ENCODE measurements at regions not wholly inside any gene's neighbourhood (a gene's known extent, or its start where the extent isn't known, plus 50 kb on each side); places are given as distances from the start of the nearest gene placed in this dataset.

- H3K4me3 ChIP-seq (ENCODE audit: low read depth, low read length), result no peak overlapping the region
- no peaks in the 10 kb centered on the region for H3K27me3 ChIP-seq (ENCODE audit: control insufficient read depth, insufficient read depth, low read length)
- no peaks in the 10 kb centered on the region for H3K4me1 ChIP-seq (ENCODE audit: control insufficient read depth, insufficient read depth, low read length)
- H3K9me3 ChIP-seq (ENCODE audit: control insufficient read depth, insufficient read depth, low read length), result no peaks in the 10 kb centered on the region; the same call in 1 of the 2 replicates
- no peak overlapping the region for H3K27ac ChIP-seq (ENCODE audit: low read depth, low read length)
- no peak overlapping the region for H3K9ac ChIP-seq (ENCODE audit: low read depth, low read length)
- H3K36me3 ChIP-seq (ENCODE audit: control insufficient read depth, insufficient read depth, low read length), result no peaks in the 10 kb centered on the region
These were observed 289.3 kb upstream of the ZSWIM2 start for GRCh38 chr2:187138265-187138664.

GRCh38 chr2:187136646-187137045 is 287.7 kb upstream of the ZSWIM2 start:
- H3K9ac ChIP-seq (ENCODE audit: low read depth, low read length), result no peak overlapping the region
- H3K27ac ChIP-seq (ENCODE audit: low read depth, low read length), result no peak overlapping the region
- H3K36me3 ChIP-seq (ENCODE audit: control insufficient read depth, insufficient read depth, low read length), result no peaks in the 10 kb centered on the region
- H3K4me1 ChIP-seq (ENCODE audit: control insufficient read depth, insufficient read depth, low read length), result no peaks in the 10 kb centered on the region
- H3K9me3 ChIP-seq (ENCODE audit: control insufficient read depth, insufficient read depth, low read length), result no peaks in the 10 kb centered on the region; the same call in 1 of the 2 replicates
- no peaks in the 10 kb centered on the region for H3K27me3 ChIP-seq (ENCODE audit: control insufficient read depth, insufficient read depth, low read length)
- no peak overlapping the region for H3K4me3 ChIP-seq (ENCODE audit: low read depth, low read length)

GRCh38 chr2:187134306-187134705 is 285.3 kb upstream of the ZSWIM2 start:
- H3K4me3 ChIP-seq (ENCODE audit: low read depth, low read length), result no peak overlapping the region
- no peaks in the 10 kb centered on the region for H3K36me3 ChIP-seq (ENCODE audit: control insufficient read depth, insufficient read depth, low read length)
- H3K27ac ChIP-seq (ENCODE audit: low read depth, low read length), result no peak overlapping the region
- H3K9ac ChIP-seq (ENCODE audit: low read depth, low read length), result no peak overlapping the region
- H3K27me3 ChIP-seq (ENCODE audit: control insufficient read depth, insufficient read depth, low read length), result no peaks in the 10 kb centered on the region
- no peaks in the 10 kb centered on the region for H3K9me3 ChIP-seq (ENCODE audit: control insufficient read depth, insufficient read depth, low read length)
- H3K4me1 ChIP-seq (ENCODE audit: control insufficient read depth, insufficient read depth, low read length), result no peaks in the 10 kb centered on the region

GRCh38 chr2:187129868-187130267 is 280.9 kb upstream of the ZSWIM2 start:
- no peaks in the 10 kb centered on the region for H3K27me3 ChIP-seq (ENCODE audit: control insufficient read depth, insufficient read depth, low read length)
- H3K4me1 ChIP-seq (ENCODE audit: control insufficient read depth, insufficient read depth, low read length), result no peaks in the 10 kb centered on the region
- H3K4me3 ChIP-seq (ENCODE audit: low read depth, low read length), result no peak overlapping the region
- H3K36me3 ChIP-seq (ENCODE audit: control insufficient read depth, insufficient read depth, low read length), result no peaks in the 10 kb centered on the region
- no peak overlapping the region for H3K9ac ChIP-seq (ENCODE audit: low read depth, low read length)
- H3K9me3 ChIP-seq (ENCODE audit: control insufficient read depth, insufficient read depth, low read length), result no peaks in the 10 kb centered on the region
- no peak overlapping the region for H3K27ac ChIP-seq (ENCODE audit: low read depth, low read length)

GRCh38 chr2:187129306-187129705 is 280.3 kb upstream of the ZSWIM2 start:
- Histone ChIP-seq H3K9ac (ENCODE audit: low read depth, low read length) (no peak overlapping the region), H3K9me3 (ENCODE audit: control insufficient read depth, insufficient read depth, low read length) (no peaks in the 10 kb centered on the region), H3K4me1 (ENCODE audit: control insufficient read depth, insufficient read depth, low read length) (no peaks in the 10 kb centered on the region), H3K27me3 (ENCODE audit: control insufficient read depth, insufficient read depth, low read length) (no peaks in the 10 kb centered on the region), H3K27ac (ENCODE audit: low read depth, low read length) (no peak overlapping the region), H3K4me3 (ENCODE audit: low read depth, low read length) (no peak overlapping the region), H3K36me3 (ENCODE audit: control insufficient read depth, insufficient read depth, low read length) (no peaks in the 10 kb centered on the region)

GRCh38 chr2:187126247-187127005 is 277.5 kb upstream of the ZSWIM2 start:
- H3K4me1 ChIP-seq (ENCODE audit: control insufficient read depth, insufficient read depth, low read length), result no peaks in the 10 kb centered on the region
- H3K9ac ChIP-seq (ENCODE audit: low read depth, low read length), result no peak overlapping the region
- H3K4me3 ChIP-seq (ENCODE audit: low read depth, low read length), result no peak overlapping the region
- H3K9me3 ChIP-seq (ENCODE audit: control insufficient read depth, insufficient read depth, low read length), result no peaks in the 10 kb centered on the region
- no peaks in the 10 kb centered on the region for H3K36me3 ChIP-seq (ENCODE audit: control insufficient read depth, insufficient read depth, low read length)
- no peaks in the 10 kb centered on the region for H3K27me3 ChIP-seq (ENCODE audit: control insufficient read depth, insufficient read depth, low read length)
- H3K27ac ChIP-seq (ENCODE audit: low read depth, low read length), result no peak overlapping the region

GRCh38 chr2:187125318-187125717 is 276.3 kb upstream of the ZSWIM2 start:
- H3K4me3 ChIP-seq (ENCODE audit: low read depth, low read length), result no peak overlapping the region
- no peaks in the 10 kb centered on the region for H3K36me3 ChIP-seq (ENCODE audit: control insufficient read depth, insufficient read depth, low read length)
- H3K27ac ChIP-seq (ENCODE audit: low read depth, low read length), result no peak overlapping the region
- H3K4me1 ChIP-seq (ENCODE audit: control insufficient read depth, insufficient read depth, low read length), result no peaks in the 10 kb centered on the region
- H3K27me3 ChIP-seq (ENCODE audit: control insufficient read depth, insufficient read depth, low read length), result no peaks in the 10 kb centered on the region
- no peaks in the 10 kb centered on the region for H3K9me3 ChIP-seq (ENCODE audit: control insufficient read depth, insufficient read depth, low read length)
- H3K9ac ChIP-seq (ENCODE audit: low read depth, low read length), result no peak overlapping the region

GRCh38 chr2:187124529-187124928 is 275.6 kb upstream of the ZSWIM2 start:
- Histone ChIP-seq H3K27ac (ENCODE audit: low read depth, low read length) (no peak overlapping the region), H3K9ac (ENCODE audit: low read depth, low read length) (no peak overlapping the region), H3K27me3 (ENCODE audit: control insufficient read depth, insufficient read depth, low read length) (no peaks in the 10 kb centered on the region), H3K9me3 (ENCODE audit: control insufficient read depth, insufficient read depth, low read length) (no peaks in the 10 kb centered on the region), H3K4me1 (ENCODE audit: control insufficient read depth, insufficient read depth, low read length) (no peaks in the 10 kb centered on the region), H3K36me3 (ENCODE audit: control insufficient read depth, insufficient read depth, low read length) (no peaks in the 10 kb centered on the region), H3K4me3 (ENCODE audit: low read depth, low read length) (no peak overlapping the region)

GRCh38 chr2:187118331-187119099 is 269.5 kb upstream of the ZSWIM2 start:
- no peaks in the 10 kb centered on the region for H3K9me3 ChIP-seq (ENCODE audit: control insufficient read depth, insufficient read depth, low read length)
- H3K4me1 ChIP-seq (ENCODE audit: control insufficient read depth, insufficient read depth, low read length), result no peaks in the 10 kb centered on the region
- no peak overlapping the region for H3K27ac ChIP-seq (ENCODE audit: low read depth, low read length)
- no peaks in the 10 kb centered on the region for H3K27me3 ChIP-seq (ENCODE audit: control insufficient read depth, insufficient read depth, low read length)
- no peak overlapping the region for H3K4me3 ChIP-seq (ENCODE audit: low read depth, low read length)
- H3K9ac ChIP-seq (ENCODE audit: low read depth, low read length), result no peak overlapping the region
- H3K36me3 ChIP-seq (ENCODE audit: control insufficient read depth, insufficient read depth, low read length), result no peaks in the 10 kb centered on the region

GRCh38 chr2:187117483-187117882 is 268.5 kb upstream of the ZSWIM2 start:
- Histone ChIP-seq H3K27ac (ENCODE audit: low read depth, low read length) (no peak overlapping the region), H3K9ac (ENCODE audit: low read depth, low read length) (no peak overlapping the region), H3K36me3 (ENCODE audit: control insufficient read depth, insufficient read depth, low read length) (no peaks in the 10 kb centered on the region), H3K4me1 (ENCODE audit: control insufficient read depth, insufficient read depth, low read length) (no peaks in the 10 kb centered on the region), H3K9me3 (ENCODE audit: control insufficient read depth, insufficient read depth, low read length) (no peaks in the 10 kb centered on the region), H3K4me3 (ENCODE audit: low read depth, low read length) (no peak overlapping the region), H3K27me3 (ENCODE audit: control insufficient read depth, insufficient read depth, low read length) (no peaks in the 10 kb centered on the region)

GRCh38 chr2:187115627-187116026 is 266.7 kb upstream of the ZSWIM2 start:
- no peaks in the 10 kb centered on the region for H3K27me3 ChIP-seq (ENCODE audit: control insufficient read depth, insufficient read depth, low read length)
- no peak overlapping the region for H3K9ac ChIP-seq (ENCODE audit: low read depth, low read length)
- H3K4me3 ChIP-seq (ENCODE audit: low read depth, low read length), result no peak overlapping the region
- H3K4me1 ChIP-seq (ENCODE audit: control insufficient read depth, insufficient read depth, low read length), result no peaks in the 10 kb centered on the region
- no peaks in the 10 kb centered on the region for H3K36me3 ChIP-seq (ENCODE audit: control insufficient read depth, insufficient read depth, low read length)
- no peaks in the 10 kb centered on the region for H3K9me3 ChIP-seq (ENCODE audit: control insufficient read depth, insufficient read depth, low read length)
- no peak overlapping the region for H3K27ac ChIP-seq (ENCODE audit: low read depth, low read length)
